Testis (tissue), 2 donors: ENCODE measurements at regions not wholly inside any gene's neighbourhood (a gene's known extent, or its start where the extent isn't known, plus 50 kb on each side); places are given as distances from the start of the nearest gene placed in this dataset.
"Not testable (repeated sequence)": the region's sequence is repeated elsewhere in the genome, so short reads cannot be mapped to it uniquely, and the experiment has no call there.

ENCODE experiments used
- DNase-seq: peaks from one replicate; pipeline ENCODE4 v3.0.0-alpha.2; 2019
- H3K27ac ChIP-seq, 2 donors: fragments of 200-600 bp; sonication (generic); one replicate each; pipeline ENCODE4 v1.5.1; 2019
- H3K27me3 ChIP-seq: fragments of 200-600 bp; sonication (generic); one replicate; pipeline ENCODE4 v1.5.1; 2019
- H3K36me3 ChIP-seq: fragments of 200-600 bp; sonication (generic); one replicate; pipeline ENCODE4 v1.5.1; 2017; ENCODE audit warnings: low read depth; ENCODE audit errors: missing control alignments
- H3K4me1 ChIP-seq: fragments of 200-600 bp; sonication (generic); one replicate; pipeline ENCODE4 v1.5.1; 2019
- H3K4me3 ChIP-seq, 2 donors: fragments of 200-600 bp; sonication (generic); one replicate each; pipeline ENCODE4 v1.5.1; 2017 to 2019
- H3K9me3 ChIP-seq: fragments of 200-600 bp; sonication (generic); one replicate; pipeline ENCODE4 v1.5.1; 2017
- CTCF ChIP-seq, 3 experiments: fragments of 450-650 bp in 2 of 3; fragments of 200-600 bp in 1 of 3; sonication (generic) in 1 of 3; IDR thresholded peaks; one replicate each; pipeline ENCODE4 v1.5.1; 2016 to 2019; ENCODE audit warnings: antibody characterized with exemption in 3 of 3, mild to moderate bottlenecking in 2 of 3, moderate library complexity in 1 of 3
- POLR2A ChIP-seq: fragments of 450-650 bp; IDR thresholded peaks from one replicate; pipeline ENCODE4 v1.6.1; 2017; ENCODE audit warnings: antibody characterized with exemption, mild to moderate bottlenecking, moderate library complexity
- WGBS, 2 donors: methylation state at CpG; one replicate each; pipeline ENCODE4 v1.1.5; 2018; 5-methylcytosine and 5-hydroxymethylcytosine counted together
- intact Hi-C: fragments of 100-400 bp; cut with DNase I; formaldehyde crosslinking; loops from one replicate; pipeline ENCODE4 v1.15.1; 2023; ENCODE audit warnings: low total_unique reads

- no peak for TF ChIP-seq CTCF (IDR thresholded peaks at IDR 0.05)
- TF ChIP-seq POLR2A = no peak
- DNase-seq = no peak
- intact Hi-C loops = no loop called here
Observed at GRCh38 chrX:34338046-34338445, 205.9 kb upstream of the FAM47A start.

DNA sequence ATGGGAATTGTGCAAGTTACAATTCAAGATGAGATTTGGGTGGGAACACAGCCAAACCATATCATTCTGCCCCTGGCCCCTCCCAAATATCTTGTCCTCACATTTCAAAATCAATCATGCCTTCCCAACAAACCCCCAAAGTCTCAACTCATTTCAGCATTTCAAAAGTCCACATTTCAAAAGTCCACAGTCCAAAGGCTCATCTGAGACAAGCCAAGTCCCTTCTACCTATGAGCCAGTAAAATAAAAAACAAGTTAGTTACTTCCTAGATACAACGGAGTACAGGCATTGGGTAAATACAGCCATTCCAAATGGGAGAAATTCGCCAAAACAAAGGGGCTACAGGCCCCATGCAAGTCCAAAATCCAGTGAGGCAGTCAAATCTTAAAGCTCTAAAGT lies 203.3 kb upstream of the FAM47A start:
- 86 to 90% methylated on average over 2 of the region's 2 CpGs for WGBS, 2 donors
- H3K4me1 ChIP-seq, intact Hi-C loops, DNase-seq, H3K36me3 ChIP-seq, H3K9me3 ChIP-seq, H3K4me3 ChIP-seq, H3K27me3 ChIP-seq, H3K27ac ChIP-seq: not testable (repeated sequence)

More at GRCh38 chrX:34338046-34338445, 205.9 kb upstream of the FAM47A start:
- H3K27me3 ChIP-seq = no peaks in the 10 kb centered on the region
- no peak overlapping the region for H3K4me3 ChIP-seq
- H3K9me3 ChIP-seq = no peaks in the 10 kb centered on the region
- H3K27ac ChIP-seq = no peak overlapping the region
- no peaks in the 10 kb centered on the region for H3K36me3 ChIP-seq
- H3K4me1 ChIP-seq = no peaks in the 10 kb centered on the region

GRCh38 chrX:34332334-34332733 lies 200.2 kb upstream of the FAM47A start:
- H3K27me3 ChIP-seq = no peaks in the 10 kb centered on the region
- H3K36me3 ChIP-seq = no peaks in the 10 kb centered on the region
- no peaks in the 10 kb centered on the region for H3K9me3 ChIP-seq
- WGBS, 2 donors = 33 to 69% methylated on average over 2 of the region's 2 CpGs
- intact Hi-C loops = no loop called here
- H3K4me1 ChIP-seq = no peaks in the 10 kb centered on the region
- no peak for DNase-seq
- H3K4me3 ChIP-seq = no peak overlapping the region
- TF ChIP-seq CTCF (IDR thresholded peaks at IDR 0.05) (no peak), POLR2A (no peak)
- H3K27ac ChIP-seq = no peak overlapping the region

DNA sequence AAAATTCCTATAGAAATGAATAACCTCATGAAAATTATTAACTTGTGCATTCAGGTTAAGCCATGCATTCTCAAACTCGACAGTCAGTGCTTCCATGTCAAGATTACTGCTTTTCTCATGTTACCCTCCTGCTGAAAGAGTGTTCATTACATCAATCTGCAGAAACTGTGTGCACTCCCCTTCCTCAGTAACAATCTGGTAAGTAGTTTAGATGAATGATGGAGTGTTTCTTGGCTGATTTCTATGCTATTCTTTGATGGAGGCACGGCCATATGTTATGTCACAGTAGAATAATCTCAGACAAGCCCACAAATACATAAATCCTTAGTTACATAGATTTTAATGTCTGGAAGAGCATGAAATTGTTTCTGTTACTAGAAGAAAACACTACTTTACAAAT lies 193.3 kb upstream of the FAM47A start:
- intact Hi-C loops = no loop called here
- H3K4me1 ChIP-seq = no peaks in the 10 kb centered on the region
- WGBS, 2 donors = 13 to 33% methylated on average over 2 of the region's 2 CpGs
- no peaks in the 10 kb centered on the region for H3K9me3 ChIP-seq
- no peak overlapping the region for H3K4me3 ChIP-seq
- no peaks in the 10 kb centered on the region for H3K27me3 ChIP-seq
- TF ChIP-seq CTCF (IDR thresholded peaks at IDR 0.05) (no peak), POLR2A (no peak)
- no peaks in the 10 kb centered on the region for H3K36me3 ChIP-seq
- H3K27ac ChIP-seq = no peak overlapping the region
- DNase-seq = no peak

- H3K4me3 ChIP-seq, DNase-seq, H3K9me3 ChIP-seq, intact Hi-C loops, H3K27ac ChIP-seq, H3K36me3 ChIP-seq, H3K4me1 ChIP-seq, H3K27me3 ChIP-seq: not testable (repeated sequence)
- 78 to 79% methylated on average over 6 to 11 of the region's 16 CpGs for WGBS, 2 donors
Observed at GRCh38 chrX:34320424-34320823, 188.3 kb upstream of the FAM47A start.

DNA sequence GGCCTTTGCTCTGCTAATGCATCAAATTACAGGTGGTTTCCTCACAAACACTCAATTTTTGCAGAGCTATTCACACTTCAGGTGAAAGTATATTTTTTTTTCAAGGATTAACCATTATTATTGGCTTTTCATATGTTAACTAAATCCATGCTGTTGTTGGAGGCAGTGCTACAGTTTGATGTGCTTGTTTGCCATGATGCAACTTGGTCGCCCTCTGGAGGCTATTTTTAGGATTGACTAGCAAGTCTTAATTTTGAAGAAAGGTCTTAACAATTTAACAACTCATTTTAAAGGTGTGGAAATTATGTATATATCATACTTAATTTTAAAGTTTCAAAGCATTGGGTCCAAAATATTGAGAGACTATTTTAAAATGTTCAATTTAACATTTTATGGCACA lies 168.8 kb upstream of the FAM47A start:
- DNase-seq = peak; percentile 28
- Histone ChIP-seq H3K4me1 (no peaks in the 10 kb centered on the region), H3K9me3 (no peaks in the 10 kb centered on the region), H3K27me3 (no peaks in the 10 kb centered on the region), H3K27ac (no peak overlapping the region), H3K36me3 (no peaks in the 10 kb centered on the region), H3K4me3 (no peak overlapping the region)
- WGBS, 2 donors = 0 to 8% methylated on average over 1 of the region's 1 CpG
- TF ChIP-seq CTCF (IDR thresholded peaks at IDR 0.05) (peak in 2 of 3 experiments; percentile 19 to 27), POLR2A (no peak)
- intact Hi-C loops = no loop called here
